Naive thymus-derived CD4-positive, alpha-beta T cell (primary cell): ENCODE measurements at regions not wholly inside any gene's neighbourhood (a gene's known extent, or its start where the extent isn't known, plus 50 kb on each side); places are given as distances from the start of the nearest gene placed in this dataset.

Experiments
- ATAC-seq: fragments of 150-1000 bp; cut with Tn5 transposase; 2 replicates; pipeline ENCODE4 v1.10.0; 2021; ENCODE audit warnings: mild to moderate bottlenecking, moderate library complexity
- CTCF ChIA-PET: fragments of 350-600 bp; sonication (Branson Sonifier 250); formaldehyde crosslinking; loops from one replicate; lab custom pipeline; 2021; ENCODE audit warnings: antibody characterized with exemption; lab: Charles Lee
- POLR2A ChIA-PET: fragments of 350-600 bp; sonication (Branson Sonifier 250); formaldehyde crosslinking; loops from one replicate; lab custom pipeline; 2021; ENCODE audit warnings: antibody characterized with exemption, inconsistent platforms; lab: Charles Lee
- DNase-seq, 9 donors: peaks; one replicate each; pipeline versions ENCODE4 v3.0.0 to v3.0.0-alpha.2; 2020 to 2022; ENCODE audit warnings: mixed read lengths in 1 of 9
- H3K27ac ChIP-seq: one replicate; pipeline ENCODE4 v1.7.0; 2013; ENCODE audit warnings: mild to moderate bottlenecking, low read depth, low read length, moderate library complexity
- H3K27me3 ChIP-seq, 2 donors: one replicate each; pipeline ENCODE4 v1.7.0; 2013; ENCODE audit warnings: low read length in 2 of 2, mild to moderate bottlenecking in 2 of 2, moderate library complexity in 2 of 2; ENCODE audit not compliant: control insufficient read depth in 2 of 2, insufficient read depth in 2 of 2
- H3K36me3 ChIP-seq, 3 experiments: 1 replicate in 2 of 3; 2 replicates in 1 of 3; pipeline ENCODE4 v1.7.0; 2013; ENCODE audit warnings: low read length in 3 of 3, mild to moderate bottlenecking in 3 of 3, moderate library complexity in 1 of 3; ENCODE audit not compliant: insufficient read depth in 3 of 3, control insufficient read depth in 2 of 3
- H3K4me1 ChIP-seq, 2 donors: one replicate each; pipeline ENCODE4 v1.7.0; 2013; ENCODE audit warnings: low read length in 2 of 2, mild to moderate bottlenecking in 2 of 2, moderate library complexity in 1 of 2; ENCODE audit not compliant: control insufficient read depth in 2 of 2, insufficient read depth in 2 of 2
- H3K4me3 ChIP-seq: 2 replicates; pipeline ENCODE4 v1.7.0; 2013; ENCODE audit warnings: mild to moderate bottlenecking, low read length
- H3K9me3 ChIP-seq, 3 experiments: 1 replicate in 2 of 3; 2 replicates in 1 of 3; pipeline ENCODE4 v1.7.0; 2013; ENCODE audit warnings: low read length in 3 of 3; ENCODE audit not compliant: control insufficient read depth in 2 of 3
- H3K27ac Mint-ChIP-seq, 9 donors: one replicate each; pipeline ENCODE4 v1.8.0; 2020 to 2022; ENCODE audit warnings: mixed read lengths in 9 of 9, mild to moderate bottlenecking in 8 of 9, moderate library complexity in 5 of 9, inconsistent platforms in 2 of 9
- H3K27me3 Mint-ChIP-seq, 5 donors: one replicate each; pipeline ENCODE4 v1.8.0; 2021 to 2022; ENCODE audit warnings: mixed read lengths in 5 of 5, mild to moderate bottlenecking in 1 of 5
- H3K36me3 Mint-ChIP-seq, 5 donors: one replicate each; pipeline ENCODE4 v1.8.0; 2020 to 2022; ENCODE audit warnings: mixed read lengths in 5 of 5, mild to moderate bottlenecking in 3 of 5, inconsistent platforms in 1 of 5
- H3K4me1 Mint-ChIP-seq, 7 donors: one replicate each; pipeline ENCODE4 v1.8.0; 2020 to 2022; ENCODE audit warnings: mixed read lengths in 7 of 7, mild to moderate bottlenecking in 3 of 7, inconsistent platforms in 1 of 7
- H3K4me3 Mint-ChIP-seq, 10 donors: one replicate each; pipeline ENCODE4 v1.8.0; 2020 to 2022; ENCODE audit warnings: mild to moderate bottlenecking in 10 of 10, mixed read lengths in 10 of 10, moderate library complexity in 6 of 10, inconsistent platforms in 2 of 10
- H3K9me3 Mint-ChIP-seq, 11 donors: one replicate each; pipeline ENCODE4 v1.8.0; 2020 to 2022; ENCODE audit warnings: mixed read lengths in 11 of 11, mild to moderate bottlenecking in 4 of 11, inconsistent platforms in 1 of 11, moderate library complexity in 1 of 11
- intact Hi-C, 2 donors: fragments of 100-400 bp; cut with micrococcal nuclease; formaldehyde crosslinking; loops; one replicate each; pipeline ENCODE4 v1.15.1; 2023

- Mint-ChIP-seq H3K9me3 (peaks cover 0 to 32% (median 12%) of the 10 kb centered on the region in 11 donors), H3K4me1 (no peaks in the 10 kb centered on the region), H3K27me3 (no peaks in the 10 kb centered on the region), H3K4me3 (no peak overlapping the region), H3K27ac (no peak overlapping the region), H3K36me3 (peaks cover 0 to 6% (median 0%) of the 10 kb centered on the region in 5 donors)
- no peaks in the 10 kb centered on the region for H3K27me3 ChIP-seq
- H3K27ac ChIP-seq, result no peak overlapping the region
- ChIA-PET POLR2A (no interaction called here), CTCF (no interaction called here)
- H3K4me1 ChIP-seq, result no peaks in the 10 kb centered on the region
- intact Hi-C loops, result no loop called here
- no peak for DNase-seq
- ATAC-seq, result no peak
- peaks cover 0 to 6% (median 0%) of the 10 kb centered on the region in 3 experiments for H3K9me3 ChIP-seq
- no peak overlapping the region for H3K4me3 ChIP-seq
- no peaks in the 10 kb centered on the region for H3K36me3 ChIP-seq
These were observed 935.5 kb downstream of the ADGRL3 start for GRCh38 chr4:62135565-62136156.

GRCh38 chr4:62133977-62134376, 933.9 kb downstream of the ADGRL3 start:
- H3K27ac ChIP-seq, result no peak overlapping the region
- intact Hi-C loops, result no loop called here
- POLR2A ChIA-PET, result no interaction called here
- H3K9me3 ChIP-seq, result peaks cover 0 to 6% (median 0%) of the 10 kb centered on the region in 3 experiments
- CTCF ChIA-PET, result no interaction called here
- no peak for ATAC-seq
- H3K4me3 Mint-ChIP-seq, result peak overlapping the region in 1 of 10 donors; percentile 12
- H3K27me3 Mint-ChIP-seq, result no peaks in the 10 kb centered on the region
- no peaks in the 10 kb centered on the region for H3K27me3 ChIP-seq
- no peaks in the 10 kb centered on the region for H3K4me1 ChIP-seq
- peaks cover 1 to 30% (median 11%) of the 10 kb centered on the region in 11 donors for H3K9me3 Mint-ChIP-seq
- H3K4me1 Mint-ChIP-seq, result no peaks in the 10 kb centered on the region
- H3K27ac Mint-ChIP-seq, result no peak overlapping the region
- no peaks in the 10 kb centered on the region for H3K36me3 ChIP-seq
- no peak for DNase-seq
- H3K36me3 Mint-ChIP-seq, result peaks cover 0 to 6% (median 0%) of the 10 kb centered on the region in 5 donors
- H3K4me3 ChIP-seq, result no peak overlapping the region

GRCh38 chr4:62133101-62133897, 933.2 kb downstream of the ADGRL3 start:
- no peak for ATAC-seq
- CTCF ChIA-PET, result no interaction called here
- Mint-ChIP-seq H3K36me3 (peaks cover 0 to 6% (median 0%) of the 10 kb centered on the region in 5 donors), H3K9me3 (peaks cover 1 to 23% (median 8%) of the 10 kb centered on the region in 11 donors), H3K4me1 (no peaks in the 10 kb centered on the region), H3K4me3 (no peak overlapping the region), H3K27me3 (no peaks in the 10 kb centered on the region), H3K27ac (no peak overlapping the region)
- intact Hi-C loops, result no loop called here
- H3K4me3 ChIP-seq, result no peak overlapping the region
- no peaks in the 10 kb centered on the region for H3K4me1 ChIP-seq
- no peaks in the 10 kb centered on the region for H3K27me3 ChIP-seq
- no peak for DNase-seq
- POLR2A ChIA-PET, result no interaction called here
- peaks cover 0 to 6% (median 0%) of the 10 kb centered on the region in 3 experiments for H3K9me3 ChIP-seq
- no peaks in the 10 kb centered on the region for H3K36me3 ChIP-seq
- no peak overlapping the region for H3K27ac ChIP-seq

GRCh38 chr4:62131049-62131448, 930.9 kb downstream of the ADGRL3 start:
- H3K27ac ChIP-seq, result no peak overlapping the region
- ATAC-seq, result no peak
- intact Hi-C loops, result no loop called here

GRCh38 chr4:62130637-62131036, 930.5 kb downstream of the ADGRL3 start:
- ATAC-seq (no peak), DNase-seq (no peak)
- intact Hi-C loops, result no loop called here
- no peaks in the 10 kb centered on the region for H3K27me3 ChIP-seq
- Mint-ChIP-seq H3K4me1 (no peaks in the 10 kb centered on the region), H3K9me3 (peaks cover 2 to 25% (median 8%) of the 10 kb centered on the region in 11 donors), H3K27ac (no peak overlapping the region), H3K36me3 (peaks cover 0 to 6% (median 0%) of the 10 kb centered on the region in 5 donors), H3K27me3 (no peaks in the 10 kb centered on the region), H3K4me3 (no peak overlapping the region)
- ChIA-PET CTCF (no interaction called here), POLR2A (no interaction called here)
- no peaks in the 10 kb centered on the region for H3K4me1 ChIP-seq
- no peaks in the 10 kb centered on the region for H3K36me3 ChIP-seq
- H3K4me3 ChIP-seq, result no peak overlapping the region
- peaks cover 0 to 6% (median 0%) of the 10 kb centered on the region in 3 experiments for H3K9me3 ChIP-seq
- H3K27ac ChIP-seq, result no peak overlapping the region

More at GRCh38 chr4:62131049-62131448, 930.9 kb downstream of the ADGRL3 start:
- POLR2A ChIA-PET, result no interaction called here
- no peak overlapping the region for H3K4me3 ChIP-seq
- no peaks in the 10 kb centered on the region for H3K27me3 ChIP-seq
- H3K9me3 ChIP-seq, result peaks cover 0 to 6% (median 0%) of the 10 kb centered on the region in 3 experiments
- no peak for DNase-seq
- no peaks in the 10 kb centered on the region for H3K4me1 ChIP-seq
- CTCF ChIA-PET, result no interaction called here
- no peaks in the 10 kb centered on the region for H3K4me1 Mint-ChIP-seq
- H3K27me3 Mint-ChIP-seq, result no peaks in the 10 kb centered on the region
- H3K36me3 ChIP-seq, result no peaks in the 10 kb centered on the region
- H3K27ac Mint-ChIP-seq, result no peak overlapping the region
- H3K9me3 Mint-ChIP-seq, result peaks cover 2 to 25% (median 8%) of the 10 kb centered on the region in 11 donors
- H3K4me3 Mint-ChIP-seq, result no peak overlapping the region
- H3K36me3 Mint-ChIP-seq, result peaks cover 0 to 6% (median 0%) of the 10 kb centered on the region in 5 donors

- ChIA-PET CTCF (no interaction called here), POLR2A (no interaction called here)
- H3K9me3 Mint-ChIP-seq, result peaks cover 2 to 25% (median 7%) of the 10 kb centered on the region in 11 donors
- no peaks in the 10 kb centered on the region for H3K4me1 Mint-ChIP-seq
- H3K27ac Mint-ChIP-seq, result no peak overlapping the region
- intact Hi-C loops, result no loop called here
- Histone ChIP-seq H3K9me3 (peaks cover 0 to 6% (median 0%) of the 10 kb centered on the region in 3 experiments), H3K36me3 (no peaks in the 10 kb centered on the region), H3K27ac (no peak overlapping the region), H3K4me1 (no peaks in the 10 kb centered on the region), H3K27me3 (no peaks in the 10 kb centered on the region), H3K4me3 (no peak overlapping the region)
- DNase-seq (no peak), ATAC-seq (no peak)
- H3K36me3 Mint-ChIP-seq, result peaks cover 0 to 6% (median 0%) of the 10 kb centered on the region in 5 donors
- H3K27me3 Mint-ChIP-seq, result no peaks in the 10 kb centered on the region
- H3K4me3 Mint-ChIP-seq, result no peak overlapping the region
These were observed 930.1 kb downstream of the ADGRL3 start for GRCh38 chr4:62130230-62130629.
